ENCODE measurements at regions not wholly inside any gene's neighbourhood (a gene's known extent, or its start where the extent isn't known, plus 50 kb on each side); places are given as distances from the start of the nearest gene placed in this dataset.

DNA sequence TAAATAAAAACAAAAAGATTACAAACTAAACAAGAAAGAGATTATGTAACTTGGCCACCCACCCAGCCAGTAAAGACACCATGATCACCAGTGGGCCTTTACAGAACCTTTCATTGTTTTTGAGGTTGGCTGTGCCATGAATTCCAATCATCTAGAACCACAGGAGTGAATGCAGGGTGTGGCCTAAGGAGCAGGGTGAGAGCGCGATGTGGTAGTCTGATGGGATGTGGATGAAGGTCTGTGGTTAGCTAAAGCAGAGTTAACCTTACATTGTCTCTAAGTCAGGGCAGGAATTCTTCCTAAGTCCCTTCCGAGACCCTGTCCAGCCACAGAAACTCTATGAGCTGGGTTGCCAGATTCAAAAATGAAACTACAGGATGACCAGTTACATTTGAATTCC lies 54.0 kb upstream of the CDKN3 start:
- Mint-ChIP-seq H3K27me3 (peaks cover 4% of the 10 kb centered on the region), H3K36me3 (ENCODE audit: low read depth) (no peaks in the 10 kb centered on the region), H3K4me1 (ENCODE audit: low read depth) (no peaks in the 10 kb centered on the region), H3K9me3 (no peaks in the 10 kb centered on the region), H3K4me3 (no peak overlapping the region), H3K27ac (no peak overlapping the region)
- DNase-seq = no peak

GRCh38 chr14:54343272-54344121 lies 53.3 kb upstream of the CDKN3 start:
- no peak overlapping the region for H3K4me3 Mint-ChIP-seq
- H3K27ac Mint-ChIP-seq = no peak overlapping the region
- H3K9me3 Mint-ChIP-seq = no peaks in the 10 kb centered on the region
- H3K27me3 Mint-ChIP-seq = peaks cover 4% of the 10 kb centered on the region
- no peaks in the 10 kb centered on the region for H3K4me1 Mint-ChIP-seq (ENCODE audit: low read depth)
- H3K36me3 Mint-ChIP-seq (ENCODE audit: low read depth) = no peaks in the 10 kb centered on the region
- no peak for DNase-seq

DNA sequence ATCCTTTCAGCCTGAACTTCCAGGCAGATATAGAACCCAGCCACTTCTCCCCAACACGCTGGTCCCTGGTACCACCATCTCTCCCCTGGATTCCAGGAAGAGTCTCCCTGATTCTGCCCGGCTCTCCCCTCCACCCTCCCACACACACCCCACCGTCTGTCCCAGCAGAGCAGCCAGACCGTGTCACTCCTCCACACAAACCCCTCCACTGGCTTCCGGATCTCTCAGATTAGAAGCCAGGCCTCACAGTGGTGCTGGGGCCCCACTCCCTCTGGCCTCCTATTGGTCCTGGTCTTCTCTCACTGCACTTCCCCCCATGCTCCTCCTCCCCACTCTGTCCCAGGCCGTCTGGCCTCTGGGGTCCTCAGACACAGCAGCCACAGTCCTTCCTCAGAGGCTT lies 52.4 kb upstream of the CDKN3 start:
- Mint-ChIP-seq H3K27ac (no peak overlapping the region), H3K4me1 (ENCODE audit: low read depth) (peaks cover 2% of the 10 kb centered on the region), H3K36me3 (ENCODE audit: low read depth) (no peaks in the 10 kb centered on the region), H3K4me3 (no peak overlapping the region), H3K27me3 (peaks cover 10% of the 10 kb centered on the region), H3K9me3 (no peaks in the 10 kb centered on the region)
- DNase-seq = no peak

GRCh38 chr14:54346257-54346656 lies 50.5 kb upstream of the CDKN3 start:
- DNase-seq = no peak
- Mint-ChIP-seq H3K27ac (no peak overlapping the region), H3K36me3 (ENCODE audit: low read depth) (no peaks in the 10 kb centered on the region), H3K27me3 (peaks cover 22% of the 10 kb centered on the region), H3K4me1 (ENCODE audit: low read depth) (peaks cover 2% of the 10 kb centered on the region), H3K4me3 (no peak overlapping the region), H3K9me3 (no peaks in the 10 kb centered on the region)
